GM12865 (cell line): ENCODE measurements at regions not wholly inside any gene's neighbourhood (a gene's known extent, or its start where the extent isn't known, plus 50 kb on each side); places are given as distances from the start of the nearest gene placed in this dataset.

ENCODE experiments used
- DNase-seq: peaks from one replicate; pipeline ENCODE4 v3.0.0; 2010; ENCODE audit warnings: low read depth
- H3K4me3 ChIP-seq: 2 replicates; pipeline ENCODE4 v1.5.1; 2011; ENCODE audit warnings: mild to moderate bottlenecking, low read depth, low read length, control low read depth
- CTCF ChIP-seq: IDR thresholded peaks from 2 replicates; pipeline ENCODE4 v1.5.1; 2011; ENCODE audit warnings: low read length, control low read depth, low read depth, inconsistent platforms; ENCODE audit not compliant: insufficient read depth; ENCODE audit errors: missing control alignments

GRCh38 chr13:24092108-24092507 is 68.4 kb upstream of the SPATA13 start:
- H3K4me3 ChIP-seq: no peak overlapping the region
- no peak for DNase-seq
- no peak for TF ChIP-seq CTCF

GRCh38 chr13:24093047-24093446 is 67.5 kb upstream of the SPATA13 start:
- DNase-seq: no peak
- TF ChIP-seq CTCF: no peak
- no peak overlapping the region for H3K4me3 ChIP-seq

- no peak overlapping the region for H3K4me3 ChIP-seq
- no peak for DNase-seq
- no peak for TF ChIP-seq CTCF
These were observed 63.9 kb upstream of the SPATA13 start for GRCh38 chr13:24096659-24097058.

- no peak overlapping the region for H3K4me3 ChIP-seq
- TF ChIP-seq CTCF: no peak
These were observed 63.5 kb upstream of the SPATA13 start for GRCh38 chr13:24097064-24097463.

GRCh38 chr13:24097667-24098066 is 62.9 kb upstream of the SPATA13 start:
- DNase-seq: peak; percentile 22
- TF ChIP-seq CTCF: no peak
- H3K4me3 ChIP-seq: no peak overlapping the region

More at GRCh38 chr13:24097064-24097463, 63.5 kb upstream of the SPATA13 start:
- peak; percentile 29 for DNase-seq

- TF ChIP-seq CTCF: no peak
- no peak for DNase-seq
These were observed 61.0 kb upstream of the SPATA13 start for GRCh38 chr13:24099490-24099889.

GRCh38 chr13:24100188-24100587 is 60.3 kb upstream of the SPATA13 start:
- no peak for DNase-seq
- TF ChIP-seq CTCF: no peak
- no peak overlapping the region for H3K4me3 ChIP-seq

More at GRCh38 chr13:24099490-24099889, 61.0 kb upstream of the SPATA13 start:
- no peak overlapping the region for H3K4me3 ChIP-seq
